GM23338 (cell line): ENCODE measurements at regions not wholly inside any gene's neighbourhood (a gene's known extent, or its start where the extent isn't known, plus 50 kb on each side); places are given as distances from the start of the nearest gene placed in this dataset.

Source experiments
- ATAC-seq: fragments of 200-7000 bp; cut with Tn5 transposase; 3 replicates; pipeline ENCODE4 v1.9.1; 2020
- DNase-seq: peaks from one replicate; pipeline ENCODE4 v3.0.0-alpha.2; 2015; ENCODE audit warnings: low spot score
- H2AFZ ChIP-seq: fragments of 200-600 bp; sonication (generic); 2 replicates; pipeline ENCODE4 v1.8.0; 2016; ENCODE audit warnings: antibody characterized with exemption, mild to moderate bottlenecking, moderate library complexity
- H3F3A ChIP-seq: fragments of 200-600 bp; sonication (generic); replicated peaks from 2 replicates; pipeline ENCODE4 v1.8.0; 2017; ENCODE audit warnings: antibody characterized with exemption, mixed run types, low read depth
- H3K27ac ChIP-seq: fragments of 200-600 bp; sonication (generic); 2 replicates; pipeline ENCODE4 v1.6.1; 2016; ENCODE audit warnings: low read depth
- H3K27me3 ChIP-seq: fragments of 200-600 bp; sonication (generic); 2 replicates; pipeline ENCODE4 v1.8.0; 2016; ENCODE audit warnings: mild to moderate bottlenecking, mixed run types, moderate library complexity; ENCODE audit not compliant: insufficient read depth
- H3K36me3 ChIP-seq: fragments of 200-600 bp; sonication (generic); 2 replicates; pipeline ENCODE4 v1.8.0; 2016; ENCODE audit warnings: mild to moderate bottlenecking; ENCODE audit not compliant: insufficient read depth
- H3K4me1 ChIP-seq: fragments of 200-600 bp; sonication (generic); 2 replicates; pipeline ENCODE4 v1.8.0; 2016; ENCODE audit warnings: mild to moderate bottlenecking, moderate library complexity; ENCODE audit not compliant: insufficient read depth
- H3K4me2 ChIP-seq: fragments of 200-600 bp; sonication (generic); 2 replicates; pipeline ENCODE4 v1.7.1; 2017; ENCODE audit warnings: mixed run types
- H3K4me3 ChIP-seq: fragments of 200-600 bp; sonication (generic); 2 replicates; pipeline ENCODE4 v1.6.1; 2016; ENCODE audit warnings: mixed run types
- H3K79me2 ChIP-seq: fragments of 200-600 bp; sonication (generic); replicated peaks from 2 replicates; pipeline ENCODE4 v1.8.0; 2017; ENCODE audit warnings: mild to moderate bottlenecking; ENCODE audit not compliant: insufficient read depth
- H3K9me2 ChIP-seq: fragments of 200-600 bp; sonication (generic); 2 replicates; pipeline ENCODE4 v1.8.0; 2017; ENCODE audit not compliant: insufficient read depth
- H4K20me1 ChIP-seq: fragments of 200-600 bp; sonication (generic); replicated peaks from 2 replicates; pipeline ENCODE4 v1.8.0; 2017; ENCODE audit warnings: mild to moderate bottlenecking; ENCODE audit not compliant: insufficient read depth
- H3K27ac Mint-ChIP-seq: 2 replicates; pipeline ENCODE4 v1.8.0; 2020; ENCODE audit warnings: inconsistent platforms, mild to moderate bottlenecking, moderate library complexity, mixed read lengths
- H3K27me3 Mint-ChIP-seq: 3 replicates; pipeline ENCODE4 v1.8.0; 2022; ENCODE audit warnings: low read depth, mild to moderate bottlenecking, moderate library complexity, mixed read lengths, inconsistent platforms; ENCODE audit not compliant: insufficient read depth, poor library complexity
- H3K36me3 Mint-ChIP-seq: 3 replicates; pipeline ENCODE4 v1.8.0; 2021; ENCODE audit warnings: low read depth, mild to moderate bottlenecking, inconsistent platforms, moderate library complexity, mixed read lengths
- H3K4me1 Mint-ChIP-seq: 3 replicates; pipeline ENCODE4 v1.8.0; 2020; ENCODE audit warnings: mild to moderate bottlenecking, inconsistent platforms, mixed read lengths
- H3K4me3 Mint-ChIP-seq: 3 replicates; pipeline ENCODE4 v1.8.0; 2021; ENCODE audit warnings: moderate library complexity, mild to moderate bottlenecking, inconsistent platforms, mixed read lengths
- H3K9me3 Mint-ChIP-seq: 3 replicates; pipeline ENCODE4 v1.8.0; 2020; ENCODE audit warnings: moderate library complexity, mild to moderate bottlenecking, inconsistent platforms, mixed read lengths
- CREB1 ChIP-seq: fragments of 250-450 bp; sonication (Bioruptor Pico); IDR thresholded peaks from 2 replicates; pipeline ENCODE4 v1.5.0; 2020; ENCODE audit warnings: low read depth, mild to moderate bottlenecking, moderate library complexity
- EZH2 ChIP-seq: fragments of 200-600 bp; sonication (generic); IDR thresholded peaks from one replicate; pipeline ENCODE4 v1.8.0; 2017; ENCODE audit warnings: antibody characterized with exemption, mild to moderate bottlenecking, low read depth; ENCODE audit not compliant: unreplicated experiment
- EZH2phosphoT487 ChIP-seq: fragments of 200-600 bp; sonication (generic); IDR thresholded peaks from one replicate; pipeline ENCODE4 v1.8.1; 2018; ENCODE audit warnings: antibody characterized with exemption; ENCODE audit not compliant: unreplicated experiment
- JUNB ChIP-seq: IDR thresholded peaks from one replicate; pipeline ENCODE4 v1.6.1; 2016; ENCODE audit warnings: antibody characterized with exemption; ENCODE audit not compliant: unreplicated experiment
- NANOG ChIP-seq: IDR thresholded peaks from 2 replicates; pipeline ENCODE4 v1.6.1; 2016; ENCODE audit warnings: antibody characterized with exemption, borderline replicate concordance
- STAT1 ChIP-seq: IDR thresholded peaks from one replicate; pipeline ENCODE4 v1.6.1; 2016; ENCODE audit warnings: antibody characterized with exemption; ENCODE audit not compliant: unreplicated experiment
- ZNF114 ChIP-seq: fragments of 250-450 bp; sonication (Bioruptor Pico); IDR thresholded peaks from 2 replicates; pipeline ENCODE4 v1.5.0; 2020; ENCODE audit warnings: mild to moderate bottlenecking, moderate library complexity
- ZNF331 ChIP-seq: fragments of 250-450 bp; sonication (Bioruptor Pico); IDR thresholded peaks from 2 replicates; pipeline ENCODE4 v1.5.0; 2020; ENCODE audit warnings: low read depth, mild to moderate bottlenecking, moderate library complexity
- TF ChIP-seq, protein P1 (sequence below), 2 experiments: fragments of 200-600 bp in 1 of 2; sonication (generic) in 1 of 2; conservative IDR thresholded peaks; 2 replicates each; pipeline versions ENCODE4 v1.5.1 to v1.6.1; 2016 to 2017; ENCODE audit warnings: antibody characterized with exemption in 2 of 2, low read depth in 2 of 2, mild to moderate bottlenecking in 2 of 2, moderate library complexity in 1 of 2
- TF ChIP-seq, protein P2 (sequence below): IDR thresholded peaks from one replicate; pipeline ENCODE4 v1.6.1; 2018; ENCODE audit warnings: antibody characterized with exemption; ENCODE audit not compliant: unreplicated experiment
- TF ChIP-seq, protein P3 (sequence below): IDR thresholded peaks from 2 replicates; pipeline ENCODE4 v1.6.1; 2016; ENCODE audit warnings: antibody characterized with exemption

DNA sequence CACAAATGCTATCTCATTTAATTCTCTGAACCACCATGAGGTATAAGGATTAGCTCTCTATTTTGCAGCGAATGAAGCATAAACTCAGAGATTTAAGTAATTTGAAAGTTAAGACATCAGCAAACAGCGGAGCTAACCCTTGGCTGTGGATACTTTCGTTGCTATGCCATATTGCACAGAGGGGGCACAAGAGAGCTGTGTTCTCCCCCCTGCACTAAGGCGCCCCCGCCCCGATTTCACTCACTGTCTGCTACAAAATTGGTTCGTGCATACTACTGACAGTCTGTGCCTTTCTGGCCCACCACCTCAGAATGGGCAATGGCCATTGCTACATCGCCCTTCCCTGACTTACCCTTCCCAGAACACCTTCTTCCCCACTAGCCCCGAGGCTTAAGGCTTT lies 105.7 kb upstream of the OBI1 start:
- H3K36me3 Mint-ChIP-seq = no peaks in the 10 kb centered on the region
- DNase-seq (peak; percentile 58), ATAC-seq (peak; percentile 95)
- no peak overlapping the region for H3K27ac ChIP-seq
- no peaks in the 10 kb centered on the region for H3F3A ChIP-seq
- no peaks in the 10 kb centered on the region for H3K36me3 ChIP-seq
- no peaks in the 10 kb centered on the region for H3K4me1 ChIP-seq
- H3K4me3 Mint-ChIP-seq = no peak overlapping the region
- H2AFZ ChIP-seq = 0 out of 2 replicates have a peak overlapping the region, but pooled peaks have one; percentile 25
- no peaks in the 10 kb centered on the region for H3K27me3 ChIP-seq
- H3K4me3 ChIP-seq = no peak overlapping the region
- peaks cover 5% of the 10 kb centered on the region for H3K4me1 Mint-ChIP-seq
- no peak overlapping the region for H3K27ac Mint-ChIP-seq
- H3K9me3 Mint-ChIP-seq = no peaks in the 10 kb centered on the region
- TF ChIP-seq, protein P1, sequence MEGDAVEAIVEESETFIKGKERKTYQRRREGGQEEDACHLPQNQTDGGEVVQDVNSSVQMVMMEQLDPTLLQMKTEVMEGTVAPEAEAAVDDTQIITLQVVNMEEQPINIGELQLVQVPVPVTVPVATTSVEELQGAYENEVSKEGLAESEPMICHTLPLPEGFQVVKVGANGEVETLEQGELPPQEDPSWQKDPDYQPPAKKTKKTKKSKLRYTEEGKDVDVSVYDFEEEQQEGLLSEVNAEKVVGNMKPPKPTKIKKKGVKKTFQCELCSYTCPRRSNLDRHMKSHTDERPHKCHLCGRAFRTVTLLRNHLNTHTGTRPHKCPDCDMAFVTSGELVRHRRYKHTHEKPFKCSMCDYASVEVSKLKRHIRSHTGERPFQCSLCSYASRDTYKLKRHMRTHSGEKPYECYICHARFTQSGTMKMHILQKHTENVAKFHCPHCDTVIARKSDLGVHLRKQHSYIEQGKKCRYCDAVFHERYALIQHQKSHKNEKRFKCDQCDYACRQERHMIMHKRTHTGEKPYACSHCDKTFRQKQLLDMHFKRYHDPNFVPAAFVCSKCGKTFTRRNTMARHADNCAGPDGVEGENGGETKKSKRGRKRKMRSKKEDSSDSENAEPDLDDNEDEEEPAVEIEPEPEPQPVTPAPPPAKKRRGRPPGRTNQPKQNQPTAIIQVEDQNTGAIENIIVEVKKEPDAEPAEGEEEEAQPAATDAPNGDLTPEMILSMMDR (conservative IDR thresholded peaks at IDR 0.05; ENCODE audit: low read depth in 2 of 2) = peak; percentile 40 to 60; a peak in 3 of 4 replicates
- no peak for TF ChIP-seq JUNB
- no peaks in the 10 kb centered on the region for H3K9me2 ChIP-seq
- H4K20me1 ChIP-seq = no peaks in the 10 kb centered on the region
- no peaks in the 10 kb centered on the region for H3K79me2 ChIP-seq
- H3K4me2 ChIP-seq = no peak overlapping the region
- H3K27me3 Mint-ChIP-seq = no peaks in the 10 kb centered on the region

DNA sequence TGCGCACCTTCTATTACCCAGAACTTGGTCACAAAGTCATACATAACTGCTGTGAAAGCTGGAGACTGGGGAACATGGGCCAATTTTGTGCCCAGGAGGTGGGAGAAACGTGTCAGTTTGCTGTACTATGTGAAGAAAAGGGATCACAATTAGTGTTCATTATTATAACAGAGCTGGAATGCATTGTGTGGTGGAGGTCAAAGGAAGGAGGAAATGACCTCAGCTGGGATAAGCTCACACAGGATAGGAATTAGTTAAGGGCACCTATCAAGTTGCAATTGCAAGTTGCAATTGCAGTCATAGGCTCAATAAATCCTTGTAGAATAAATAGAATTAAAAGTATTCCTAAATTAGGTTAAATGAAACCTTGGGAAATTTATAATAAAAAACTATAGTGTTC lies 103.9 kb upstream of the OBI1 start:
- Histone ChIP-seq H3K27ac (no peak overlapping the region), H4K20me1 (no peaks in the 10 kb centered on the region), H3K36me3 (no peaks in the 10 kb centered on the region), H3K27me3 (no peaks in the 10 kb centered on the region), H3K4me1 (no peaks in the 10 kb centered on the region), H3K4me2 (no peak overlapping the region), H2AFZ (no peak overlapping the region), H3K9me2 (no peaks in the 10 kb centered on the region), H3F3A (no peaks in the 10 kb centered on the region), H3K4me3 (no peak overlapping the region), H3K79me2 (no peaks in the 10 kb centered on the region)
- ATAC-seq = no peak
- H3K36me3 Mint-ChIP-seq = no peaks in the 10 kb centered on the region
- peaks cover 3% of the 10 kb centered on the region for H3K4me1 Mint-ChIP-seq
- H3K27ac Mint-ChIP-seq = no peak overlapping the region
- no peaks in the 10 kb centered on the region for H3K27me3 Mint-ChIP-seq
- no peak overlapping the region for H3K4me3 Mint-ChIP-seq
- no peaks in the 10 kb centered on the region for H3K9me3 Mint-ChIP-seq
- DNase-seq = no peak
- TF ChIP-seq CREB1 (no peak), EZH2 (no peak), JUNB (no peak), ZNF331 (CRISPR knock-in tag) (no peak), ZNF114 (CRISPR knock-in tag) (no peak), NANOG (no peak), STAT1 (no peak), EZH2phosphoT487 (no peak)
- TF ChIP-seq, protein P2, sequence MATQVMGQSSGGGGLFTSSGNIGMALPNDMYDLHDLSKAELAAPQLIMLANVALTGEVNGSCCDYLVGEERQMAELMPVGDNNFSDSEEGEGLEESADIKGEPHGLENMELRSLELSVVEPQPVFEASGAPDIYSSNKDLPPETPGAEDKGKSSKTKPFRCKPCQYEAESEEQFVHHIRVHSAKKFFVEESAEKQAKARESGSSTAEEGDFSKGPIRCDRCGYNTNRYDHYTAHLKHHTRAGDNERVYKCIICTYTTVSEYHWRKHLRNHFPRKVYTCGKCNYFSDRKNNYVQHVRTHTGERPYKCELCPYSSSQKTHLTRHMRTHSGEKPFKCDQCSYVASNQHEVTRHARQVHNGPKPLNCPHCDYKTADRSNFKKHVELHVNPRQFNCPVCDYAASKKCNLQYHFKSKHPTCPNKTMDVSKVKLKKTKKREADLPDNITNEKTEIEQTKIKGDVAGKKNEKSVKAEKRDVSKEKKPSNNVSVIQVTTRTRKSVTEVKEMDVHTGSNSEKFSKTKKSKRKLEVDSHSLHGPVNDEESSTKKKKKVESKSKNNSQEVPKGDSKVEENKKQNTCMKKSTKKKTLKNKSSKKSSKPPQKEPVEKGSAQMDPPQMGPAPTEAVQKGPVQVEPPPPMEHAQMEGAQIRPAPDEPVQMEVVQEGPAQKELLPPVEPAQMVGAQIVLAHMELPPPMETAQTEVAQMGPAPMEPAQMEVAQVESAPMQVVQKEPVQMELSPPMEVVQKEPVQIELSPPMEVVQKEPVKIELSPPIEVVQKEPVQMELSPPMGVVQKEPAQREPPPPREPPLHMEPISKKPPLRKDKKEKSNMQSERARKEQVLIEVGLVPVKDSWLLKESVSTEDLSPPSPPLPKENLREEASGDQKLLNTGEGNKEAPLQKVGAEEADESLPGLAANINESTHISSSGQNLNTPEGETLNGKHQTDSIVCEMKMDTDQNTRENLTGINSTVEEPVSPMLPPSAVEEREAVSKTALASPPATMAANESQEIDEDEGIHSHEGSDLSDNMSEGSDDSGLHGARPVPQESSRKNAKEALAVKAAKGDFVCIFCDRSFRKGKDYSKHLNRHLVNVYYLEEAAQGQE = no peak
- TF ChIP-seq, protein P3, sequence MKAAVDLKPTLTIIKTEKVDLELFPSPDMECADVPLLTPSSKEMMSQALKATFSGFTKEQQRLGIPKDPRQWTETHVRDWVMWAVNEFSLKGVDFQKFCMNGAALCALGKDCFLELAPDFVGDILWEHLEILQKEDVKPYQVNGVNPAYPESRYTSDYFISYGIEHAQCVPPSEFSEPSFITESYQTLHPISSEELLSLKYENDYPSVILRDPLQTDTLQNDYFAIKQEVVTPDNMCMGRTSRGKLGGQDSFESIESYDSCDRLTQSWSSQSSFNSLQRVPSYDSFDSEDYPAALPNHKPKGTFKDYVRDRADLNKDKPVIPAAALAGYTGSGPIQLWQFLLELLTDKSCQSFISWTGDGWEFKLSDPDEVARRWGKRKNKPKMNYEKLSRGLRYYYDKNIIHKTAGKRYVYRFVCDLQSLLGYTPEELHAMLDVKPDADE = no peak
- TF ChIP-seq, protein P1 (conservative IDR thresholded peaks at IDR 0.05; ENCODE audit: low read depth in 2 of 2) = no peak
